ENCODE measurements at regions not wholly inside any gene's neighbourhood (a gene's known extent, or its start where the extent isn't known, plus 50 kb on each side); places are given as distances from the start of the nearest gene placed in this dataset.
"Not testable (repeated sequence)": the region's sequence is repeated elsewhere in the genome, so short reads cannot be mapped to it uniquely, and the experiment has no call there.

DNA sequence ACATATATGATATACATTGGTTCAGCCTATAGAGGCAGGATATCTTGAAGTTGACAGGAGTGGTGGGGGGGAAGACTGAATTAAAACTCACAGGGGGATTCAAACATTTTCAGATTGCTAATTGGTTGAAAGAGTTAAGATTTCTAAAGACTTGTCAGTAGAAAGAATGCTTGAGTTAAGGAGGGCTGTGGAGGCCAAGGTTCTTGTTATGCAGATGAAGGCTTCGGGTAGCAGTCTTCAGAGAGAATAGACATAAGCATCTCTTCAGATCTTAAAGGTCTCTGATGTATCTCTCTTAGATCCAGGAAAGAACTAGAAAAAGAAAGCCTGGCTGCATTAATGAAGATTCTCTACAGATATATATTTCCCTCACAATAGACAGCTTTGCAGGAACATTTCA lies 209.8 kb upstream of the SEMA3D start:
- DNase-seq: no peak

DNA sequence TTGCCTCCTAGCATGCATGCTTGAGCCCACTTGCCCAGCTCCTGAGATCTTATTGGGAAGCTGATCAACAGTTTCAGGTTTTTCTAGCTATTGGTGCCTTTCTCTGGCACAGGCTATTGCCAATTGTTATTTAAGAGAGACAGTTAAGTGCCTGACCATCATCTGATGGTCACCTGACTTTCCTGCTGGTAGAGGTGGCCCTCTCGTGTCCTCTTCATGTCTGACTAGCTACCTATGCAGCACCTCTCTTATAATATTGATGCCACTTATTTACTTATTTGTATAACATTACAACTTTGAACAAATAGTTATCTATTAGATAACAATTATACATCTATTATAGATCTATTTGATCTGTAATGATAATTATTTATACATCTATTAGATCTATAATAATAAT lies 205.9 kb upstream of the SEMA3D start:
- no peak for DNase-seq

DNA sequence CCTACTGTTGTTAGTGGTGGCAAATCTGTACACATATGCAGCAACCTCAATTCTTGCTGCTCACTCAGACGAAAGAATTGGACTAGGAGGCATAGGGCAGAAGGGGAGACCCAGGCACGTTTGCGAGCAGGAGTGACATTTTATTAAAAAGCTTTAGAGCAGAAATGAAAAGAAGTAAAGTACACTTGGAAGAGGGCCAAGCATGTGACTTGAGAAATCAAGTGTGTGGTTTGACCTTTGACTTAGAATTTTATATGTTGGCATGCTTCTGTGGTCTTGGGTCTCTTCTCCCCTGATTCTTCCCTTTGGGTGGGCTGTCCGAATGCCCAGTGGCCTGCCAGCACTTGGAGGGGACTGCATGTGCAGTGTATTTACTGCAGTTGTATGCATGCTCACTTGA lies 205.5 kb upstream of the SEMA3D start:
- no peak for DNase-seq

DNA sequence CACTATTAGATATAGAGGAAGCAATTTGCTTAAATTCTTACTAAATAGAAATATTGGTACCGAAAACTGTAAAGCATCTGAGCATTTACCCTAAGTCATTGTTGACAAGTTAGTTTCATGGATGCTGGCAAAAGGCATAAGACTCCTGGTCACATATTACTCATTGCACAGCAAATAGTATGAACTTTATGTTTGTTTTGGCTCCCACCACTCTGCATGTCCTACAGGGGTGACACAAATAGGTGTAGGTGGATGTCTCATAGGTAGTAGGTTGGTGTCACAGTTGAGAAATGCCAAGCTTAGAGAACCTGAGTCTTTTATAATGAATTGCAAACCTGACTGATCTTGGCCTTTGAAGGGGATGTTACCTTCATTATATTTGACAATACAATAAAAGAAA lies 199.6 kb upstream of the SEMA3D start:
- DNase-seq: no peak

DNA sequence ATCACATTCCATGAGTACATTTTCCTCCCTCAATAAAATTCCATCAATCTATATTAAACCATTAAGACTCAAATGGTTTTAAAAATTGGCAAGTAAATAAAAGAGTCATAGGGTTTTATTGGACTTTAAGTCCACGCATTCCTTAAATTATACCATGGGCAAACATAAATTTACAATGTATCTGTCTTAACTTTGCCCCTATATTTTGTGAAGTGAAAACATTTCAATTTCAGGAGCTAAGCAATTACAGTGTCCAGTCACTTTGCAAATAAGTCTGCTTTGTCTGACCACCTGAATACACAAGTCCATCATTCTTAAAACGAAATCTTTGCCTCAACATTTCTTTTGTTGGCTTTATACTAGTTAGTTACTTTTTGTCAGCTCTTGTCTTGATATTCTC lies 197.5 kb upstream of the SEMA3D start:
- no peak for DNase-seq

DNA sequence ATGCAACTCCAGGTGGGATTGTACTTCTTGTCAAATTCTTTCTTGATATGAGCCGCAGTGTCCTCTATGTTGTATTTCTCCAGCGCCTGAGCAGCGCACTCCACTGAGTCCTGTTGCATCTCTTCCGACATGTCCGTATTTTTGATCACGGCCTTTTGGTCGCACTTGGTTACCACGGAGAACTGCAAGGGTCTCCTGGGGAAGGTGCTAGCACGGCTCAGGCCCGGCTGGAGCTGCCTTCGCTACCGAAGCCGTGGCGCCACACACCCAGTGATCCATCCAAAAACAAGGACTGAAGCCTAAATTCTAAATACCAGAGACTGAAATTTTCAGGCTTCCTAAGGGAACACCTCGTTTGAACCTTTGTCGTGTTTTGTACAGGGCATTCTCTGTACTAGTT lies 194.4 kb upstream of the SEMA3D start:
- DNase-seq: no peak

DNA sequence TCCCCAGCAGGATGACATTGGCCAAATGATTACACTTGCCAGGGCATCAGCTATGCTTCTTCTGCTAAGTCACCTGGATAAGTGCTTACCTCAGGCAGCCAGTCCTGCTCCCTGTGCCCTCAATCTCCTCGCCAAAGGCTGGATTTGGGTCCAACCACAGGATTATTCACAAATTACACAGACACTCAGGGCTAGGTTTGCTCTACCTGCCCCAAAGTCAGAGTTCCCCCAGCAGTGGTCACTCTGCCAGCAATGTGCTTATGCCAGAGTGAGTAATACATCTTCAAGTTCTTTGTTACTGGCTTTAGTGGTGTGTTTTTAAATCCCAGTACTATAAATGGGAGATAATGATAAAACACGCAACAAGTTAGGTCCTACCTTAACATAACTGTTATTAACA lies 189.7 kb upstream of the SEMA3D start:
- DNase-seq: no peak

DNA sequence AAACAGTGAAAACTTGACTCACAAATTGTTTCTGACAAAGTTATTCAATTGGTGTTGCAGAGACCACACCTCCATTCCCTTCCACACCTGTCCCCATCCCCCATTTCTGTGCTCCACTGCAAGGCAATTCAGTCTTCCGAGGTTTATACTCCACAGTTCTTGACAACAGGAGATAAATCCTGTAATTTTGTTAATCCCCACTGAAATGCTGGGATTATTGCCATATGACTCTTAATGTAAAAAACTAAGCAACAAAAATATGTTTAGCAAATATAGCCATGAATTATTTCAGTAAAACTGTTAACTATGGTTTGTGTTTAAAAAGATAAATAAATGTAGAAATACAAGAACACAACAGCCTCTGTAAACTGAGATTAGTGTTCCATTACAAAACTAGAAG lies 170.1 kb upstream of the SEMA3D start:
- no peak for DNase-seq

DNA sequence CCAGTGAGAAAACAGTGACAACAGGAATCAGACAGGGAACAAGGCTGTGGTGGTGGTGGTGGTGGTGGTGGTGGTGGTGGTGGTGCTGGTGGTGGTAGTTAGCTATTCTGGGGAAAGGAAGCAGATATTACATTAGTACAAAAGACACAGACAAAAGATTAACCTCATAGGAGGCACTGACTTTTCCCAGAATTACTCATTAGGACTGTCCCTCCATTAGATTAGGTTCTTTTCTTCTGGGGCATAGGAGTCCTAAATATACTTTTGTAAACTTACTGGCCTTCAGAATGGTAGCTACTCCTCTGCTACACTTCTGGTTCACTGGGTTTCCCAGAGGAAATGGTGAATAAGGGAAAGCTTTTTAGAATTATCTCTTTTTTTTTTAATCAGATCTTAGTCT lies 156.6 kb upstream of the SEMA3D start:
- DNase-seq: no peak

DNA sequence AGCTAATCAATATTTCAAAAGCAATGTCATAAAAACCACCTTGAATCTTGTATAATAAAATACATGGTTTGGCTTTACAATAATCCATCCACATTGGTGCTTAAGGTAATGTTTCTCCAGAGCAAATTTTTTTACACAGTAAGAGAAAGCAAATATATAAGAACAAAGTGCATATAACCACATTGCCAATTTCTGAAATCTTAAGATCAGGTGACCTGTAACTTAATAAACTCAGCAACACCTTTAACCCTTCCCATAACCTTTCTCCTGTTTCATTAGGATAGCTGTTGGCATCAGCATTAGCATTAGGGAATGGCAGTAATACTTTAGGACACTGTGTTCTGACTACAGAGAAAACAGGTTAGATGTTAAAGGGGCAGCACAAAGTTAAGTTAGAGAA lies 155.9 kb upstream of the SEMA3D start:
- DNase-seq: no peak

DNA sequence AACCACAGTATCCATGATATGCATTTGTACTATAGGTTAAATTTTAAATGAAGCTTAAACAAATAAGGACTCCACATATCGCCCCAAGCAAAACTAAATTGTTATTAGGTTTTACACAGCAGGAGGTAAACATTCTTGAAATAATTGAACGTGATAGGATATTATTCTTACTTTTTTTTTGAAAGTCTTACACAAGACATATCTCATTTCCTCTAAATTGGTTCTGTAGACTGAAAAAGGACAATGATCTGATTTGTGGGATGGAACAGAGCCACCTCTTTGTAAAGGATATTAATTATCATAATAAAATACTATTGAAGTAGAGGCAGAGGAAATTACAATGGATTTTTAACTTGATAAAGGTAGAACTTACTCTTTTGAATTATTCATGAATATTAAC lies 155.1 kb upstream of the SEMA3D start:
- no peak for DNase-seq

DNA sequence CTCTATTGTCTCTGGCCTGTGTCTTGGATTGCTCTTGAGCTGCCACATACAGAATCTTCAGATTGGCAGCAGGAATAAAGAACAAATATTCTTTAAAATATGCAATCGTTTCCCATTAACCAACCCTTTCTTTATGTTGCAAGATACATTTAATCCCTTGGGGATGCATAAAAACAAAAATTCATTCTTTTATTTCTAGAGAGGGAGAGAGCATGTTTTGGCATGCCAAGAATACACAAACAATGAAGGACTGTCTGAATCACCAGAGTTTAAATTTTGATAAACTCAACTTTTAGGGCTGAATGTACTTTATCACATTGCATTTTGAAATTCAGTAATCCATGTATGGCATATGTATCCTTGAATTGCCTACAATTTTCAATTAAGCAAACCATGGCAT lies 154.3 kb upstream of the SEMA3D start:
- no peak for DNase-seq

DNA sequence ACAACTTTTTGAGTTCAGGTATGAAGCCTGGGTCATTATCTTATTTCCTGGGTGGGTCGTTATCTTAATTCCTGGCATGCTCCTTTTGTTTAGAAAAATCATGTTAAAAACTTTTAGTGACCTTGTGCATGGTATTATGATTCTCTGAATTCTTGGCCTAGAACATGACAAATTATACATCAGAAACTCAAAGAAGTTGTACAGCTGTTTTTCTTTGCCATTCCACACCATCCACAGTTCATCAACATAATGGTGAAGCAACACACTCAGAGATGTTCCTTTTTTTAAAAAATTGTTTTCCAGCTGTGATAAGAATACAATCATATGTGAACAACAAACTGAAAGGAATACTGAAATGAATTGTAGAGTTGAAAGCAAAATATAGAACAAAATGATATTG lies 149.2 kb upstream of the SEMA3D start:
- no peak for DNase-seq

DNA sequence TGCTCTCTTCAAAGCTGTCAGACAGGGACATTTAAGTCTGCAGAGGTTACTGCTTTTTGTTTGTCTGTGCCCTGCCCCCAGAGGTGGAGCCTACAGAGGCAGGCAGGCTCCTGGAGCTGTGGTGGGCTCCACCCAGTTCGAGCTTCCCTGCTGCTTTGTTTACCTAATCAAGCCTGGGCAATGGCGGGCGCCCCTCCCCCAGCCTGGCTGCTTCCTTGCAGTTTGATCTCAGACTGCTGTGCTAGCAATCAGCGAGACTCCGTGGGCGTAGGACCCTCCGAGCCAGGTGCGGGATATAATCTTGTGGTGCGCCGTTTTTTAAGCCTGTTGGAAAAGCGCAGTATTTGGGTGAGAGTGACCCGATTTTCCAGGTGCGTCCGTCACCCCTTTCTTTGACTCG lies 148.3 kb upstream of the SEMA3D start:
- DNase-seq: not testable (repeated sequence)

DNA sequence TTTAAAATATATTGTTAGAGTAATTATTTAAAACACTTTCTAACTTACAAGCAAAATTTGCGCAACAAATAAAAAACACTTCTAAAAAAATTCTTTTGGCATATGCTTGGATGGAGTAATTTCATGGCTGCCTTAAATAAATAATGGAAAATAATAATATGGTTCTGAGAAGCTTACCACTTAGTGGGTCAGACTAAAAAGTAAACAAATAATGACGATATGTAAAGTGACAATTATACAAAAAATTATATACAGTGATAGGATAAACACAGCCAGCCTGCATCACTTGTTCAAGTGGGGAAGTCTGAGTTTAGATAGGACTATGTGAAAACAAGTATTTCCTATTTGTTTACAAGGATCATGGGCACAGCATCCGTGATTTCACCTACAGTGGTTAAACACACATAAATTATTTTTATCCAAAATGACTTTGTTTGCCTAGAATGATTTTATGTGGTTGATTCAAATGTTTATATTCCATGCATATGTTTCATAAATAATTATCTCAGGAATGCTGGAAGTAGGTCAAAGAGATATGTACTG lies 141.7 kb upstream of the SEMA3D start:
- no peak for DNase-seq

DNA sequence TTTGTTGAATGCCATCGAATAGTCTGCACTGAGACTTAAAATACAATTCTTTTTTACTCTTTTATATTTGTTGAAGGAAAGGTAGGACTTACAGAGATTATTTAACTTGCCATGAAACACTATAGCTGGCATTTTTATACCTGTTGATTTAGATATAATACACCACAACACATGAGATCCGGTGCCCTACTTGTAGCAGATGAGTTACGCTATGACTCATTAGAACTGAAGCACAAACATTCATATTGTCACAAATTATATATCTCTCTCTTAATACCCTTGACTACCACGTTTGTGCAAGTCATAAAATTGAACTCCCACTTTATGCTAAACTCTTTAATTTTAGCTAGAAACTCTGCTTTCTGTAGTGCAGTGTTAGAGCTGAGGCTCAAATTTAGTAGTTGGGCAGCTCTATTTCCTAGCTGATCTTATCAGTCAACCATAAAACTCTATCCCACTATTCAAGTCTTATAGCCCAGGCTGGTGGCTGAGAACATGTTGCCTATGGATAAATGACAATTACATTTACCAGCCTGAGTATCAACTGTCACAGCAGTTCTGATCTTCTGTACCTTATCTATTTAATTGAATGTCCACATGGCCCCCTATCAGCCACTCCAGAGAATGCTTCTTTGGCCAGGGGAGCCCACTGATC lies 137.4 kb upstream of the SEMA3D start:
- no peak for DNase-seq

DNA sequence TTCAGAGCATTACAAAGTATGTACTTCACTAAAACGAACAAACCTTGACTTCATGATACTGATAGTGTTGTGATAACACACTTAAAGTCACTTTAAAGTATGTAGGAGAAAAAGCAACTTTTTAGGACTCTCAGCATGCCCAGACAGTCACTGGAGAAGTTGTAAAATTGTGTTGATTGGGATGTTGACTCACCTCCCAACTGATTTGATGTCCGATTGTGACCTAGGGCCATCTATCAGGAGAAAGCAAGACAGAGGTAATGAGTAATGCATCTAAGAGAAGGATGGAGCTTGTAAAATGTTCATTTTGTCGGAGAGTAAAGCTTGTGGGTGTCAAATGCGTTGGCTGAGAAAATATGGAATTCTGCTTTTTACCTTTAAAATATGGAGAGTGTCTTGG lies 135.4 kb upstream of the SEMA3D start:
- peak; percentile 68 for DNase-seq

DNA sequence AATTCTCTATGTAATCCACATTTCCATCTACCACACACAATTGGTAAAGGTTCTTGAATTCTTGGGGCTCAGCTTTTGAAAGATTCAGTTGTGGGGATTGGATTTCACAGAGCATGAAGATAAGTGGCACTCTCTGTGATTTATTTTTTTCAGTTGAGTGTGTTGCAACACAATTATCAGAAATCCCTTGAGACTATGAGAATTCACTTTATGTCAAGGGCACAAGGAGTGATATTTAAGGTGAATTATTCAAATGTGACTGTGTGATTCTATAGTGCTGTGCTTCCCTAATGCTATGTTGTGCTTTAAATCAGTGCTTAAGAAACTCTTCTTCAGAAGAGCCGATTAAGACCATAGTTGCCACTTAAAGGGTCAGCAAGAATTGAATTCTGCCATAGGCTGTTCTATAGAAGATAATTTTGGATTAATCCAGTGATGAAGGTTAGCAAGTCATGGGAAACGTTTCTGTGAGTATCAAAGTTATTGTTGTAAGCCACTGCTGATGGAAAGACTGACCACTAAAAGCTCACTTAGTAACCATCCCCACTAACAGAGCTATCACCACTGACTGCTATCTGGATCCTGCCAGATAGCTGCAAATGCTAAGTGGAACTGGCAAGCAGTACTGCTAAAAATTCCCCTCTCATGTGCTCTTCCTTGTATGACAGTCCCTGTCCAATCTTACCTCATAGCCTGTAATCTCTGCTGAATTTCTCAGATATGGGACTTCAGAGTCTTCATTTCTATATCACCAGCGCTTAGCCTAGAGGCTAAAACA lies 134.0 kb upstream of the SEMA3D start:
- peak; percentile 51 for DNase-seq

DNA sequence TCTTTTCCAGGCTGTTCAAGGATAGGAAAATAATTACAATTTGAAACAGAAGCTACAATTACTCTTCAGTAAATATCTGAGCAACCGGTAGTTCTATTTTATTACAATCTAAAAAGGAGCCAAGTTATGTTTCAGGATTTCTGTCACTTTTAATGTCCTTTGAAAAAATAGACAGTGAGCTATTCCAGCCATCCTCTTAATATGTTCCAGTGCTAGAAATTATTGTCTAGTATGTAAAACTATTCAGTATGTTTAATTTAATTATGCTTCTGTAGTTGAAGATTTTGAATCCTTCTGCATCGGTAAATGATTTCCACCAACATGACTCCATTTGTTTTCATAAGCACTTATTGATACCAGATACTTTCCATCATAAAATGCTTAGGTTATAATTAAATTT lies 129.6 kb upstream of the SEMA3D start:
- no peak for DNase-seq

DNA sequence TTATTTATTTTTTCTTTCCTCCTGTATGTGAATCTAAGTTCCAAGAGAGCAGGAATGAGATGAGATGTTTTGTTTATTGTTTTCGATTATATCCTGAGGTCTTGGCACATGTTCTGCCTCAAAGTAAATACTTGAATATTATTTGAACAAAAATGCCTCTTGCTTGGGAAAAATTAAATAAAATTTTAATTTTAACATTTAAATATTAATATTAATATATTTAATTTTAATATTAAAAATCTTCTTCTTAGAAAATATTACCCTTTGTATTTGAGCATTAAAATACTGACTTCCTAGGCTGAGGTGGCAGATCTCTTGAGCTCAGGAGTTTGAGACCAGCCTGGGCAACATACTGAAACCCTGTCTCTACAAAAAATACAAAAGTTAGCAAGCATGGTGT lies 123.4 kb upstream of the SEMA3D start:
- DNase-seq: no peak

DNA sequence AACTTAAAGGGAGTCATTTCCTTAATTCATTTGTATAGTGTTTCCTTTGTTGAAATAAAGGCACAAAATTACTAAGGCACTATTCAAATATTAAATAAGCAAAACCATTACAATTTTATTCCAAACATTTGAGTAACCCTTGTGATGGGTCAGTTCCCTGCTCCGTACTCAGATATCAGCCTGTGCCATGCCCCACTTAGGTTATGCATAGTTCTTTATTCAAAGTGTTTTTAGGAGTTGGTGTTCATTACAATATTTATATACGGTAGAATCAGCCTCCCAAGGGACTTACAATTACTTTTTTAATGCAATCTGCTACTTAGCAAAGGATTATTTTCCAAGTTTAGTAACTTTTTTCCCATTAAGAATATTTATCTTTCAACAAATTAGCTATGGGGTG lies 119.3 kb upstream of the SEMA3D start:
- no peak for DNase-seq

DNA sequence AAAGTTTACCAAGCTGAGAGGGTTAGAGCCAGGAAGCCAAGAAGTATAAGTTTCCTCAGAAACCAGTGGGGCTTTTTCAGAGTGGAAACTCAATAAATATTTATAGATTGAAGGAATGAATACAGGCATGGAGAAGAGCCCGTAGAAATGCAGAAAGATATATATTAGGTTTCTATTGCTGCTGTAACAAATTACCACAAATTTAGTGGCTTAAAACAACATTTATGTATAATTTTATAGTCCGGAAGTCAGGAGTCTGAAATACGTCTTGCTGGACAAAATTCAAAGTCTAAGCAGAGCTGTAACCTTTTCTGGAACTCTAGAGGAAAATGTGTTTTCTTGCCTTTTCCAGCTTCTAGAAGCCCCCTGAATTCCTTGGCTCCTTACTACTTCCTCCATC lies 107.3 kb upstream of the SEMA3D start:
- no peak for DNase-seq

DNA sequence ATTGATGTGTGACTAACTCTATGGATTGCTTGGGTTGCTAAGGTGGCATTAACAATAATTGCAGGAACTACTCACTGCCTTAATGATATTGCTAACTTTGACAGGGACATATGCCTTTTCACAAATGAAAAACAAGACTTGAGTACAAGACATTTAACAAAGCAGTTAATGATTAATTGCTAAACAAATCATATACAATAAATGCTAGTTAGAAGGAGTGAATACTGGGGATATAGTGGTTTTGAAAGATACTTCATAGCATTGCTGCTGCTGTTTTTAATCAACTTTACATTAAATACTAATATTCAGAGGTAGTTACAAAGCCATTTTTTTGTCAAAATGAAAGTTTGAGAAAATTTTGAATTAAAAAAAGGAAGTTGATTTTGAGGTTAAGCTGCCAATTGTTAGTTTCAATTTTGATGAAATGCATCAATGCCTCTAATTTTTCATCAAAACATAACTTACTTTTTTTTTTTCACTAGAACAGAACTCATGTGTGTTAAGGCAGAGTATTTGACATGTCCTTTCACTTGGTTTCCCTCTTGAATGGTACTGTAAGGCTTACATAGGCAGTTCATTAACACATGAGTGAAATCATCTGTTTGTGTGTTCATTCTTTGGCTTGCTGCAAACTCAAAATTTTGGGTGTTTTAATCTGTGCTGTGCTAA lies 106.2 kb upstream of the SEMA3D start:
- no peak for DNase-seq

DNA sequence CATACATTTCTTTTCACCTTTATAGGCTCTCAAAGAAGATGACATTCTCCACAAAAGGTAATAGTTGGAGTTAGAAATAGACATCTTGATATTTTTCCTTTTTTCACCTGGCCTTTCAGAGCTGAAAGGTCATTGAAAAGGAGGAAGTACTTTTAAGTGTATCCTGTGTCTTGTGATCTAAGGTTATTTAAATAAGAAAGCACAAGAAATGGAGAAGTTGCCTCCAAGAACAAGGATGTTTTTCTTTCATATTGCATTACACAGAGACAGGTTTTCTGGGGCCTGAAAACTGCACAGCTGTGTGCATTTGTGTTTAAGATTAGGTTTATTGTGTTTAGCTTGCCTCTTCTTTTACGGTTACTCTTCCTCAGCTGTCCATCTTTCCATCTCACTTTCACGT lies 103.4 kb upstream of the SEMA3D start:
- DNase-seq: no peak

Data from islet precursor cell (in vitro differentiated cells).